ENCODE measurements at regions not wholly inside any gene's neighbourhood (a gene's known extent, or its start where the extent isn't known, plus 50 kb on each side); places are given as distances from the start of the nearest gene placed in this dataset.

DNA sequence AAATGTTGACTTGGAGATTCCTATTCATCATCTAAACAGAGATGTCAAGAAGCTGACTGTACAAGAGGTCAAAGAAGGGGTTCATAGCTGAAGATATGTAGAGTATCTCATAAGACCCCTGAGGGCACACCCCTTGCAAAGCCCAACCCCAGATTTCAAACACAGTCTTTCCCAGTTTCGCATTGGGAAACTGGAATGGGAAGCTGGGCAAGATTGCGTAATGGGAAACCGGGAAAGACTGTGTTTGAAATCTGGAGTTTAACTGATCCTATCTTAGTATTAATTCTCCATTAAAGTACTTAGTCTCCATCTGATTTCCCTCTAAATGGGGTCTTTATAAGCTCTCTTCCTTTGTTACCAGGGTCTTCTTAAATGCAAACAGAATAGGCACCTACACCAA is 99.5 kb downstream of the FAM76B start:
- Histone ChIP-seq H3K9me1 (replicated peaks; ENCODE audit: control insufficient read depth, extremely low read depth, insufficient read depth, low read length) (no peaks in the 10 kb centered on the region), H3K9me3 (replicated peaks; ENCODE audit: control insufficient read depth, insufficient read depth, low read length) (no peaks in the 10 kb centered on the region), H3K4me1 (ENCODE audit: control insufficient read depth, extremely low read depth, insufficient read depth, low read length) (no peaks in the 10 kb centered on the region), H2AFZ (ENCODE audit: low read depth, low read length) (no peak overlapping the region), H3K4me2 (ENCODE audit: insufficient read depth, low read length) (no peak overlapping the region), H3K27me3 (ENCODE audit: control insufficient read depth in 2 of 2, insufficient read depth in 2 of 2, low read length in 2 of 2) (peaks cover 0 to 3% of the 10 kb centered on the region in 2 experiments), H3K36me3 (ENCODE audit: control insufficient read depth in 2 of 2, extremely low read depth in 1 of 2, insufficient read depth in 2 of 2, low read length in 2 of 2) (no peaks in the 10 kb centered on the region), H3K9ac (replicated peaks; ENCODE audit: extremely low read depth, insufficient read depth, low read length) (no peak overlapping the region), H3K79me2 (ENCODE audit: control insufficient read depth, insufficient read depth, low read length) (no peaks in the 10 kb centered on the region), H3K27ac (ENCODE audit: insufficient read depth, low read depth, low read length) (no peak overlapping the region), H3K4me3 (replicated peaks in 1 of 3; ENCODE audit: insufficient read depth in 1 of 3, low read depth in 1 of 3, low read length in 3 of 3) (no peak overlapping the region), H4K20me1 (replicated peaks; ENCODE audit: control insufficient read depth, extremely low read depth, insufficient read depth, low read length) (no peaks in the 10 kb centered on the region)
- CTCF ChIA-PET, result interaction anchor here (8.4 kb wide), 1 partner anchor 16 kb away, joined by 49 read pairs; no protein-coding TSS in a partner anchor
- dilution Hi-C loops (cut with MboI; ENCODE audit: extremely low pct_ligation_motif_present, low sequenced_read_pairs), result no loop called here
- FAIRE-seq (no peak), DNase-seq (ENCODE audit: low read depth, low spot score) (no peak)
- no TSS peak for BruUV-seq (replicated peaks)
- intact Hi-C loops (cut with micrococcal nuclease), result no loop called here
- no peak for TF ChIP-seq GATA2 (IDR thresholded peaks at IDR 0.05; ENCODE audit: insufficient read depth, insufficient read length, low read depth, low read length)
- TF ChIP-seq FOS (IDR thresholded peaks at IDR 0.05; ENCODE audit: borderline replicate concordance, insufficient read depth, low read length), result no peak
- POLR2A ChIA-PET, result no interaction called here

DNA sequence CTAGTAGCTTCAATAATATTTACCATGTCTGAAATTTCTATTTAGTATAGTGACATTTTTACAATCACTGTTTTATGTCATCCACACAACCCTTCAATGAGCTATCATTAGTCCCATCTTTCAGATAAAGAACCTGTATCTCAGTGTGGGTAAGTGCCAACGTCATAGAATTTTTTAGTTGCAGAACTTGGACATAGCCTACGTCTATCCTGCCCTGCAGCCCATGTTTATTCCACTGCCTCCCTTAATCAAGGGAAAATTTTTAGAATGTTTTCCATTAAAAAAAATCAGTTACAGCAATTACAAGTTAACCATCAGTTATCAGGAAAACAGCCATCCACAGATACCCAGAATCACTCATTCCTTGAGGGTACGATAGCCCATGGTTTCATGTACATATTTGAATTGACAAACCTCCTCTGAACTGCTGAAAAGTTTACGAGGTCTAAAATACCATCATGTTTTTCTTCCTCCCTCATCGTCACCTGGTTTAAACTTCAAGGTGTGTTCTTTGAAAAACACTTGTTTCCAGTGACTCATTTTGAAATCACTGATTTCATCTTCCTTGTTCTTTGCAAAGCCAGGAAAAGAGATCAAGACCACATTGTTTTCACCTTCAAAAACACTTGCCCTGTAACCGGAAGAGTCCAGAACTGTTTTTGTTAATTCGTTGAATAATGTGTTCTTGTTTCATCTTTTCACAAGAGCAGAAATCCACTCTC is 100.9 kb downstream of the FAM76B start:
- H3K27me3 ChIP-seq (ENCODE audit: control insufficient read depth in 2 of 2, insufficient read depth in 2 of 2, low read length in 2 of 2), result peaks cover 0 to 3% of the 10 kb centered on the region in 2 experiments
- H3K36me3 ChIP-seq (ENCODE audit: control insufficient read depth in 2 of 2, extremely low read depth in 1 of 2, insufficient read depth in 2 of 2, low read length in 2 of 2), result no peaks in the 10 kb centered on the region
- DNase-seq (ENCODE audit: low read depth, low spot score), result peak; percentile 35
- no peak overlapping the region for H2AFZ ChIP-seq (ENCODE audit: low read depth, low read length)
- CTCF ChIA-PET, result interaction anchor here (1.0 to 8.4 kb wide), 2 partner anchors 9 to 17 kb away, joined by 3 to 49 read pairs; no protein-coding TSS in a partner anchor
- no peaks in the 10 kb centered on the region for H3K4me1 ChIP-seq (ENCODE audit: control insufficient read depth, extremely low read depth, insufficient read depth, low read length)
- BruUV-seq (replicated peaks), result no TSS peak
- peak; percentile 58 for FAIRE-seq
- TF ChIP-seq EZH2 (IDR thresholded peaks at IDR 0.05; ENCODE audit: borderline replicate concordance, low read depth, low read length, severe bottlenecking) (no peak), POLR2A (IDR thresholded peaks at IDR 0.05; ENCODE audit: low read depth, low read length) (no peak), GATA2 (IDR thresholded peaks at IDR 0.05; ENCODE audit: insufficient read depth, insufficient read length, low read depth, low read length) (no peak), JUN (IDR thresholded peaks at IDR 0.05; ENCODE audit: borderline replicate concordance, insufficient read depth, insufficient read length, low read depth) (no peak), FOS (IDR thresholded peaks at IDR 0.05; ENCODE audit: borderline replicate concordance, insufficient read depth, low read length) (no peak), POLR2AphosphoS5 (IDR thresholded peaks at IDR 0.05; ENCODE audit: insufficient read depth, low read depth, low read length) (no peak), MYC (IDR thresholded peaks at IDR 0.05; ENCODE audit: low read depth, low read length) (no peak)
- TF ChIP-seq, protein P1, sequence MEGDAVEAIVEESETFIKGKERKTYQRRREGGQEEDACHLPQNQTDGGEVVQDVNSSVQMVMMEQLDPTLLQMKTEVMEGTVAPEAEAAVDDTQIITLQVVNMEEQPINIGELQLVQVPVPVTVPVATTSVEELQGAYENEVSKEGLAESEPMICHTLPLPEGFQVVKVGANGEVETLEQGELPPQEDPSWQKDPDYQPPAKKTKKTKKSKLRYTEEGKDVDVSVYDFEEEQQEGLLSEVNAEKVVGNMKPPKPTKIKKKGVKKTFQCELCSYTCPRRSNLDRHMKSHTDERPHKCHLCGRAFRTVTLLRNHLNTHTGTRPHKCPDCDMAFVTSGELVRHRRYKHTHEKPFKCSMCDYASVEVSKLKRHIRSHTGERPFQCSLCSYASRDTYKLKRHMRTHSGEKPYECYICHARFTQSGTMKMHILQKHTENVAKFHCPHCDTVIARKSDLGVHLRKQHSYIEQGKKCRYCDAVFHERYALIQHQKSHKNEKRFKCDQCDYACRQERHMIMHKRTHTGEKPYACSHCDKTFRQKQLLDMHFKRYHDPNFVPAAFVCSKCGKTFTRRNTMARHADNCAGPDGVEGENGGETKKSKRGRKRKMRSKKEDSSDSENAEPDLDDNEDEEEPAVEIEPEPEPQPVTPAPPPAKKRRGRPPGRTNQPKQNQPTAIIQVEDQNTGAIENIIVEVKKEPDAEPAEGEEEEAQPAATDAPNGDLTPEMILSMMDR (IDR thresholded peaks at IDR 0.05; ENCODE audit: extremely low read depth in 1 of 2, insufficient read depth in 1 of 2, low read depth in 1 of 2, low read length in 2 of 2), result no peak
- TF ChIP-seq, protein P2, sequence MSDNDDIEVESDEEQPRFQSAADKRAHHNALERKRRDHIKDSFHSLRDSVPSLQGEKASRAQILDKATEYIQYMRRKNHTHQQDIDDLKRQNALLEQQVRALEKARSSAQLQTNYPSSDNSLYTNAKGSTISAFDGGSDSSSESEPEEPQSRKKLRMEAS (IDR thresholded peaks at IDR 0.05; ENCODE audit: insufficient read depth, insufficient read length), result no peak
- dilution Hi-C loops (cut with MboI; ENCODE audit: extremely low pct_ligation_motif_present, low sequenced_read_pairs), result no loop called here
- H3K9ac ChIP-seq (replicated peaks; ENCODE audit: extremely low read depth, insufficient read depth, low read length), result no peak overlapping the region
- POLR2A ChIA-PET, result no interaction called here
- intact Hi-C loops (cut with micrococcal nuclease), result no loop called here
- no peaks in the 10 kb centered on the region for H3K9me1 ChIP-seq (replicated peaks; ENCODE audit: control insufficient read depth, extremely low read depth, insufficient read depth, low read length)
- no peaks in the 10 kb centered on the region for H3K79me2 ChIP-seq (ENCODE audit: control insufficient read depth, insufficient read depth, low read length)
- no peak overlapping the region for H3K4me2 ChIP-seq (ENCODE audit: insufficient read depth, low read length)
- H3K4me3 ChIP-seq (replicated peaks in 1 of 3; ENCODE audit: insufficient read depth in 1 of 3, low read depth in 1 of 3, low read length in 3 of 3), result no peak overlapping the region
- H3K27ac ChIP-seq (ENCODE audit: insufficient read depth, low read depth, low read length), result no peak overlapping the region
- no peaks in the 10 kb centered on the region for H3K9me3 ChIP-seq (replicated peaks; ENCODE audit: control insufficient read depth, insufficient read depth, low read length)
- no peaks in the 10 kb centered on the region for H4K20me1 ChIP-seq (replicated peaks; ENCODE audit: control insufficient read depth, extremely low read depth, insufficient read depth, low read length)

All from endothelial cell of umbilical vein (primary cell).